HepG2 (cell line): ENCODE measurements at regions not wholly inside any gene's neighbourhood (a gene's known extent, or its start where the extent isn't known, plus 50 kb on each side); places are given as distances from the start of the nearest gene placed in this dataset.

Experiments
- ATAC-seq: fragments of 200-7000 bp; cut with Tn5 transposase; 3 replicates; pipeline ENCODE4 v1.9.1; 2020; ENCODE audit warnings: mild to moderate bottlenecking, moderate library complexity
- BruUV-seq: library from RNA; stranded (reverse); fragments of 400-500 nt; replicated peaks from 2 replicates; lab custom pipeline; 2021; lab: Mats Ljungman, UMichigan
- CTCF ChIA-PET: fragments of 300-600 bp; formaldehyde crosslinking; extraction: SDS; loops from one replicate; lab custom pipeline; 2021; ENCODE audit warnings: low total read pairs, inconsistent platforms, low intra/inter-chr PET ratio; lab: Yijun Ruan, JAX
- POLR2A ChIA-PET: fragments of 350-600 bp; sonication (Branson Sonifier 250); formaldehyde crosslinking; loops from one replicate; lab custom pipeline; 2020; ENCODE audit warnings: antibody characterized with exemption, inconsistent platforms; lab: Yijun Ruan, JAX
- DNase-seq: peaks from one replicate; pipeline ENCODE4 v3.0.0-alpha.2; 2015; ENCODE audit warnings: low spot score
- FAIRE-seq: peaks from 3 replicates; lab custom pipeline; 2011; peaks lifted over from hg19 to GRCh38; lab: Jason Lieb, UNC
- H2AFZ ChIP-seq: one replicate; pipeline ENCODE4 v1.6.1; 2011; ENCODE audit warnings: low read length, inconsistent platforms
- H3K27ac ChIP-seq: fragments of 300-600 bp; 3 replicates; pipeline ENCODE4 v1.8.0; 2011; ENCODE audit warnings: mixed run types, mild to moderate bottlenecking, mixed read lengths, low read length, inconsistent platforms; ENCODE audit not compliant: insufficient read depth; ENCODE audit errors: extremely low read length
- H3K27me3 ChIP-seq, 2 experiments: fragments of 200-600 bp in 1 of 2; 2 replicates in 1 of 2; 3 replicates in 1 of 2; pipeline versions ENCODE4 v1.6.0 to v1.8.0; 2011; ENCODE audit warnings: low read length in 2 of 2, mild to moderate bottlenecking in 2 of 2, moderate library complexity in 2 of 2, inconsistent platforms in 1 of 2; ENCODE audit not compliant: insufficient read depth in 2 of 2, control insufficient read depth in 1 of 2
- H3K36me3 ChIP-seq, 2 experiments: fragments of 200-600 bp in 1 of 2; replicated peaks in 1 of 2; 2 replicates in 1 of 2; 3 replicates in 1 of 2; pipeline versions ENCODE4 v1.5.1 to v1.8.0; 2011; ENCODE audit warnings: low read length in 2 of 2, inconsistent platforms in 1 of 2; ENCODE audit not compliant: insufficient read depth in 2 of 2, control insufficient read depth in 1 of 2
- H3K4me1 ChIP-seq: 2 replicates; pipeline ENCODE4 v1.5.1; 2012; ENCODE audit warnings: low read length, inconsistent platforms; ENCODE audit not compliant: insufficient read depth
- H3K4me2 ChIP-seq: 2 replicates; pipeline ENCODE4 v1.6.0; 2011; ENCODE audit warnings: low read depth, low read length, inconsistent platforms
- H3K4me3 ChIP-seq, 3 experiments: fragments of 200-600 bp in 1 of 3; sonication (generic), shearing (Covaris generic) in 1 of 3; replicated peaks in 1 of 3; 2 replicates each; pipeline ENCODE4 v1.5.1; 2011 to 2016; ENCODE audit warnings: low read length in 3 of 3, inconsistent platforms in 2 of 3, low read depth in 2 of 3, mild to moderate bottlenecking in 2 of 3, control low read depth in 1 of 3, mixed read lengths in 1 of 3; ENCODE audit not compliant: insufficient read depth in 1 of 3
- H3K79me2 ChIP-seq: one replicate; pipeline ENCODE4 v1.6.1; 2011; ENCODE audit warnings: low read length, inconsistent platforms; ENCODE audit not compliant: insufficient read depth
- H3K9ac ChIP-seq: 2 replicates; pipeline ENCODE4 v1.6.0; 2011; ENCODE audit warnings: mild to moderate bottlenecking, low read depth, low read length, inconsistent platforms; ENCODE audit not compliant: insufficient read depth
- H3K9me3 ChIP-seq: 2 replicates; pipeline ENCODE4 v1.5.1; 2012; ENCODE audit warnings: mild to moderate bottlenecking, low read length
- H4K20me1 ChIP-seq: 2 replicates; pipeline ENCODE4 v1.6.0; 2011; ENCODE audit warnings: inconsistent platforms, mild to moderate bottlenecking, low read length, moderate library complexity; ENCODE audit not compliant: insufficient read depth
- AGO1 ChIP-seq: fragments of 200-400 bp; formaldehyde crosslinking; IDR thresholded peaks from 2 replicates; pipeline ENCODE4 v1.6.1; 2017; ENCODE audit warnings: mild to moderate bottlenecking, low read depth, low read length, moderate library complexity; ENCODE audit not compliant: poor library complexity, severe bottlenecking
- ATAD3A ChIP-seq: sonication (generic); formaldehyde crosslinking; IDR thresholded peaks from 2 replicates; pipeline ENCODE4 v1.4.0; 2020; ENCODE audit warnings: missing genetic modification reagents
- ETV5 ChIP-seq: IDR thresholded peaks from 2 replicates; pipeline ENCODE4 v1.6.1; 2018; ENCODE audit warnings: missing biosample characterization, missing genetic modification reagents, inconsistent platforms, borderline replicate concordance
- FOXJ3 ChIP-seq: sonication (generic); formaldehyde crosslinking; IDR thresholded peaks from 2 replicates; pipeline ENCODE4 v1.4.0; 2020; ENCODE audit warnings: missing genetic modification reagents, mild to moderate bottlenecking, borderline replicate concordance
- MBD4 ChIP-seq: IDR thresholded peaks from 2 replicates; pipeline ENCODE4 v1.6.1; 2012; ENCODE audit warnings: low read length, inconsistent platforms, borderline replicate concordance
- MTA1 ChIP-seq: sonication (generic); formaldehyde crosslinking; IDR thresholded peaks from 2 replicates; pipeline ENCODE4 v1.4.0; 2020; ENCODE audit warnings: missing genetic modification reagents, mild to moderate bottlenecking, borderline replicate concordance
- PHF21A ChIP-seq: sonication (generic); formaldehyde crosslinking; IDR thresholded peaks from 2 replicates; pipeline ENCODE4 v1.5.0; 2020; ENCODE audit warnings: mild to moderate bottlenecking, missing genetic modification reagents
- RBM39 ChIP-seq: fragments of 200-400 bp; formaldehyde crosslinking; IDR thresholded peaks from one replicate; pipeline ENCODE4 v1.6.1; 2018; ENCODE audit warnings: antibody characterized with exemption, mild to moderate bottlenecking, low read depth, low read length; ENCODE audit not compliant: poor library complexity, severe bottlenecking
- SOX6 ChIP-seq, 2 experiments: fragments of 450-650 bp in 1 of 2; sonication (generic) in 1 of 2; formaldehyde crosslinking in 1 of 2; IDR thresholded peaks; 2 replicates each; pipeline versions ENCODE4 v1.4.0 to v1.6.1; 2017 to 2020; ENCODE audit warnings: antibody characterized with exemption in 1 of 2, mild to moderate bottlenecking in 1 of 2, missing genetic modification reagents in 1 of 2
- TOPORS ChIP-seq: sonication (generic); formaldehyde crosslinking; IDR thresholded peaks from 2 replicates; pipeline ENCODE4 v1.8.0; 2023; ENCODE audit warnings: mild to moderate bottlenecking, missing genetic modification reagents
- ZNF326 ChIP-seq: sonication (generic); formaldehyde crosslinking; IDR thresholded peaks from 2 replicates; pipeline ENCODE4 v1.4.0; 2020; ENCODE audit warnings: missing genetic modification reagents, borderline replicate concordance
- ZNF33B ChIP-seq: sonication (generic); formaldehyde crosslinking; IDR thresholded peaks from 2 replicates; pipeline ENCODE4 v1.5.1; 2020; ENCODE audit warnings: mild to moderate bottlenecking, missing genetic modification reagents
- ZZZ3 ChIP-seq: sonication (generic); formaldehyde crosslinking; IDR thresholded peaks from 2 replicates; pipeline ENCODE4 v1.4.0; 2020; ENCODE audit warnings: missing genetic modification reagents, mild to moderate bottlenecking, borderline replicate concordance
- WGBS: methylation state at CpG from one replicate; pipeline ENCODE4 v1.1.6; 2017; ENCODE audit warnings: low lambda C conversion rate; 5-methylcytosine and 5-hydroxymethylcytosine counted together
- in situ Hi-C: cut with HindIII; loops from 2 replicates; pipeline ENCODE4 v1.10.0; 2017; ENCODE audit warnings: low pct_unique_long_range_greater_than_20kb; ENCODE audit not compliant: extremely low pct_ligation_motif_present
- intact Hi-C: fragments of 100-400 bp; cut with micrococcal nuclease; formaldehyde crosslinking; loops from one replicate; pipeline ENCODE4 v1.10.0; 2022; ENCODE audit not compliant: unreplicated experiment
- TF ChIP-seq, protein P1 (sequence below): sonication (generic); formaldehyde crosslinking; IDR thresholded peaks from 2 replicates; pipeline ENCODE4 v1.5.0; 2020; ENCODE audit warnings: mild to moderate bottlenecking, missing genetic modification reagents, borderline replicate concordance
- TF ChIP-seq, protein P2 (sequence below): sonication (generic); formaldehyde crosslinking; conservative IDR thresholded peaks from 2 replicates; pipeline ENCODE4 v1.8.1; 2023; ENCODE audit warnings: missing genetic modification reagents

GRCh38 chr5:29777373-29777772 is 1416.1 kb upstream of the CDH6 start (continued):
- TF ChIP-seq, protein P1, sequence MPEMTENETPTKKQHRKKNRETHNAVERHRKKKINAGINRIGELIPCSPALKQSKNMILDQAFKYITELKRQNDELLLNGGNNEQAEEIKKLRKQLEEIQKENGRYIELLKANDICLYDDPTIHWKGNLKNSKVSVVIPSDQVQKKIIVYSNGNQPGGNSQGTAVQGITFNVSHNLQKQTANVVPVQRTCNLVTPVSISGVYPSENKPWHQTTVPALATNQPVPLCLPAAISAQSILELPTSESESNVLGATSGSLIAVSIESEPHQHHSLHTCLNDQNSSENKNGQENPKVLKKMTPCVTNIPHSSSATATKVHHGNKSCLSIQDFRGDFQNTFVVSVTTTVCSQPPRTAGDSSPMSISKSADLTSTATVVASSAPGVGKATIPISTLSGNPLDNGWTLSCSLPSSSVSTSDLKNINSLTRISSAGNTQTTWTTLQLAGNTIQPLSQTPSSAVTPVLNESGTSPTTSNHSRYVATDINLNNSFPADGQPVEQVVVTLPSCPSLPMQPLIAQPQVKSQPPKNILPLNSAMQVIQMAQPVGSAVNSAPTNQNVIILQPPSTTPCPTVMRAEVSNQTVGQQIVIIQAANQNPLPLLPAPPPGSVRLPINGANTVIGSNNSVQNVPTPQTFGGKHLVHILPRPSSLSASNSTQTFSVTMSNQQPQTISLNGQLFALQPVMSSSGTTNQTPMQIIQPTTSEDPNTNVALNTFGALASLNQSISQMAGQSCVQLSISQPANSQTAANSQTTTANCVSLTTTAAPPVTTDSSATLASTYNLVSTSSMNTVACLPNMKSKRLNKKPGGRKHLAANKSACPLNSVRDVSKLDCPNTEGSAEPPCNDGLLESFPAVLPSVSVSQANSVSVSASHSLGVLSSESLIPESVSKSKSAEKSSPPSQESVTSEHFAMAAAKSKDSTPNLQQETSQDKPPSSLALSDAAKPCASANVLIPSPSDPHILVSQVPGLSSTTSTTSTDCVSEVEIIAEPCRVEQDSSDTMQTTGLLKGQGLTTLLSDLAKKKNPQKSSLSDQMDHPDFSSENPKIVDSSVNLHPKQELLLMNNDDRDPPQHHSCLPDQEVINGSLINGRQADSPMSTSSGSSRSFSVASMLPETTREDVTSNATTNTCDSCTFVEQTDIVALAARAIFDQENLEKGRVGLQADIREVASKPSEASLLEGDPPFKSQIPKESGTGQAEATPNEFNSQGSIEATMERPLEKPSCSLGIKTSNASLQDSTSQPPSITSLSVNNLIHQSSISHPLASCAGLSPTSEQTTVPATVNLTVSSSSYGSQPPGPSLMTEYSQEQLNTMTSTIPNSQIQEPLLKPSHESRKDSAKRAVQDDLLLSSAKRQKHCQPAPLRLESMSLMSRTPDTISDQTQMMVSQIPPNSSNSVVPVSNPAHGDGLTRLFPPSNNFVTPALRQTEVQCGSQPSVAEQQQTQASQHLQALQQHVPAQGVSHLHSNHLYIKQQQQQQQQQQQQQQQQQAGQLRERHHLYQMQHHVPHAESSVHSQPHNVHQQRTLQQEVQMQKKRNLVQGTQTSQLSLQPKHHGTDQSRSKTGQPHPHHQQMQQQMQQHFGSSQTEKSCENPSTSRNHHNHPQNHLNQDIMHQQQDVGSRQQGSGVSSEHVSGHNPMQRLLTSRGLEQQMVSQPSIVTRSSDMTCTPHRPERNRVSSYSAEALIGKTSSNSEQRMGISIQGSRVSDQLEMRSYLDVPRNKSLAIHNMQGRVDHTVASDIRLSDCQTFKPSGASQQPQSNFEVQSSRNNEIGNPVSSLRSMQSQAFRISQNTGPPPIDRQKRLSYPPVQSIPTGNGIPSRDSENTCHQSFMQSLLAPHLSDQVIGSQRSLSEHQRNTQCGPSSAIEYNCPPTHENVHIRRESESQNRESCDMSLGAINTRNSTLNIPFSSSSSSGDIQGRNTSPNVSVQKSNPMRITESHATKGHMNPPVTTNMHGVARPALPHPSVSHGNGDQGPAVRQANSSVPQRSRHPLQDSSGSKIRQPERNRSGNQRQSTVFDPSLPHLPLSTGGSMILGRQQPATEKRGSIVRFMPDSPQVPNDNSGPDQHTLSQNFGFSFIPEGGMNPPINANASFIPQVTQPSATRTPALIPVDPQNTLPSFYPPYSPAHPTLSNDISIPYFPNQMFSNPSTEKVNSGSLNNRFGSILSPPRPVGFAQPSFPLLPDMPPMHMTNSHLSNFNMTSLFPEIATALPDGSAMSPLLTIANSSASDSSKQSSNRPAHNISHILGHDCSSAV, result no peak
- no peak for TF ChIP-seq TOPORS (CRISPR knock-in tag)
- no peak for TF ChIP-seq ETV5
- no peak for TF ChIP-seq ZZZ3 (CRISPR knock-in tag)

- ChIA-PET CTCF (no interaction called here), POLR2A (no interaction called here)
- TF ChIP-seq SOX6 (IDR thresholded peaks at IDR 0.05) (no peak), SOX6 (CRISPR knock-in tag; IDR thresholded peaks at IDR 0.05) (no peak), FOXJ3 (no peak), PHF21A (CRISPR knock-in tag) (no peak), ATAD3A (CRISPR knock-in tag) (no peak), RBM39 (no peak), ZNF33B (CRISPR knock-in tag) (no peak), ZNF326 (CRISPR knock-in tag) (no peak), MBD4 (no peak), MTA1 (CRISPR knock-in tag) (no peak), AGO1 (no peak)
- TF ChIP-seq, protein P2, sequence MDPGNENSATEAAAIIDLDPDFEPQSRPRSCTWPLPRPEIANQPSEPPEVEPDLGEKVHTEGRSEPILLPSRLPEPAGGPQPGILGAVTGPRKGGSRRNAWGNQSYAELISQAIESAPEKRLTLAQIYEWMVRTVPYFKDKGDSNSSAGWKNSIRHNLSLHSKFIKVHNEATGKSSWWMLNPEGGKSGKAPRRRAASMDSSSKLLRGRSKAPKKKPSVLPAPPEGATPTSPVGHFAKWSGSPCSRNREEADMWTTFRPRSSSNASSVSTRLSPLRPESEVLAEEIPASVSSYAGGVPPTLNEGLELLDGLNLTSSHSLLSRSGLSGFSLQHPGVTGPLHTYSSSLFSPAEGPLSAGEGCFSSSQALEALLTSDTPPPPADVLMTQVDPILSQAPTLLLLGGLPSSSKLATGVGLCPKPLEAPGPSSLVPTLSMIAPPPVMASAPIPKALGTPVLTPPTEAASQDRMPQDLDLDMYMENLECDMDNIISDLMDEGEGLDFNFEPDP (CRISPR knock-in tag), result no peak
Observed at GRCh38 chr5:29770936-29771335, 1422.5 kb upstream of the CDH6 start.

More at GRCh38 chr5:29770936-29771335, 1422.5 kb upstream of the CDH6 start:
- in situ Hi-C loops, result no loop called here
- H3K27me3 ChIP-seq, result no peaks in the 10 kb centered on the region
- intact Hi-C loops, result no loop called here
- H3K4me2 ChIP-seq, result no peak overlapping the region
- 57% methylated on average over 2 of the region's 2 CpGs for whole genome bisulfite sequencing
- no TSS peak for BruUV-seq
- H3K79me2 ChIP-seq, result no peaks in the 10 kb centered on the region
- FAIRE-seq (no peak), ATAC-seq (no peak), DNase-seq (no peak)
- H3K36me3 ChIP-seq, result no peaks in the 10 kb centered on the region
- no peak overlapping the region for H3K9ac ChIP-seq
- no peaks in the 10 kb centered on the region for H3K4me1 ChIP-seq
- H3K9me3 ChIP-seq, result no peaks in the 10 kb centered on the region
- H3K27ac ChIP-seq, result no peak overlapping the region
- no peaks in the 10 kb centered on the region for H4K20me1 ChIP-seq
- H2AFZ ChIP-seq, result no peak overlapping the region
- no peak overlapping the region for H3K4me3 ChIP-seq
